ENCODE measurements at regions not wholly inside any gene's neighbourhood (a gene's known extent, or its start where the extent isn't known, plus 50 kb on each side); places are given as distances from the start of the nearest gene placed in this dataset.

DNA sequence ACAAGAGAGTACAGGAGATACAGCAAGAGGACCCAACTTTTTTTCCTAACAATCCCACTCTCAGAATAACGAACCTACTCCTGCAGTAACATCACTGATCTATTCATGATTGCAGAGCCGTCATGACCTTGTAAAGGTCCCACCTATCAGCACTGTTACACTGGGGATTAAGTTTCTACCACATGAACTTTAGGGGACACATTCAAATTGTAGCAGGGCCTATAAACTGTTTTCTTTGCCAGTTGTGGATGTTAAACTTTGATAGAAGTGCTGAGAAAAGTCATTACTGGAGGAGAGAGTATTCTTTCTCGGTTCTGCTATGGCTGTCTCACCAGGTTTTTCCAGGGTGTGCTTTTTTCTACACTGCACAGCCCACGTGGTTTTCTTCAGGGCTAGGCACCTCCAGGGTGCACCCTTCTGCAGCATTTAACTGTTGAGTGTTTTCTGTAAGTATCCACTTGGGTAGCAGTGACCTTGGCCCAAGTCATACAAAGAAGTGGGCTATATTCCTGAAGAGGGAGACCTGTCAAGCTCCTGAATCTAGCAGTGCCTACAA lies 131.6 kb upstream of the AHR start:
- TF ChIP-seq POLR2AphosphoS5 (IDR thresholded peaks at IDR 0.05) (no peak), POLR2A (IDR thresholded peaks at IDR 0.05) (no peak), CTCF (IDR thresholded peaks at IDR 0.05) (no peak), EP300 (IDR thresholded peaks at IDR 0.05) (no peak)
